Inflammatory macrophage treated with lipopolysaccharide for 4 hours (primary cell): ENCODE measurements at regions not wholly inside any gene's neighbourhood (a gene's known extent, or its start where the extent isn't known, plus 50 kb on each side); places are given as distances from the start of the nearest gene placed in this dataset.

Source experiments
- DNase-seq: peaks from one replicate; pipeline ENCODE4 v3.0.0-alpha.2; 2020

- DNase-seq: no peak
Observed at GRCh38 chr5:67490543-67491321, 294.1 kb upstream of the CD180 start.

GRCh38 chr5:67488885-67489284 lies 292.3 kb upstream of the CD180 start:
- no peak for DNase-seq

- no peak for DNase-seq
Observed at GRCh38 chr5:67487862-67488261, 291.3 kb upstream of the CD180 start.

GRCh38 chr5:67483453-67484030 lies 286.9 kb upstream of the CD180 start:
- no peak for DNase-seq

GRCh38 chr5:67481362-67481761 lies 284.8 kb upstream of the CD180 start:
- no peak for DNase-seq

GRCh38 chr5:67478337-67478736 lies 281.7 kb upstream of the CD180 start:
- no peak for DNase-seq

GRCh38 chr5:67476995-67477394 lies 280.4 kb upstream of the CD180 start:
- DNase-seq: no peak

- DNase-seq: no peak
Observed at GRCh38 chr5:67476531-67476930, 279.9 kb upstream of the CD180 start.

- no peak for DNase-seq
Observed at GRCh38 chr5:67475489-67475888, 278.9 kb upstream of the CD180 start.

- no peak for DNase-seq
Observed at GRCh38 chr5:67474597-67475238, 278.1 kb upstream of the CD180 start.

GRCh38 chr5:67467110-67467509 lies 270.5 kb upstream of the CD180 start:
- DNase-seq: no peak

GRCh38 chr5:67465537-67466207 lies 269.1 kb upstream of the CD180 start:
- no peak for DNase-seq

- DNase-seq: no peak
Observed at GRCh38 chr5:67462147-67462546, 265.5 kb upstream of the CD180 start.

GRCh38 chr5:67459253-67459652 lies 262.7 kb upstream of the CD180 start:
- no peak for DNase-seq

GRCh38 chr5:67455970-67456369 lies 259.4 kb upstream of the CD180 start:
- DNase-seq: no peak

GRCh38 chr5:67454957-67455561 lies 258.5 kb upstream of the CD180 start:
- no peak for DNase-seq

- no peak for DNase-seq
Observed at GRCh38 chr5:67453111-67453905, 256.7 kb upstream of the CD180 start.

GRCh38 chr5:67451640-67452279 lies 255.2 kb upstream of the CD180 start:
- no peak for DNase-seq

GRCh38 chr5:67447732-67448131 lies 251.1 kb upstream of the CD180 start:
- no peak for DNase-seq

GRCh38 chr5:67437905-67438845 lies 241.6 kb upstream of the CD180 start:
- DNase-seq: no peak

- DNase-seq: no peak
Observed at GRCh38 chr5:67435032-67435431, 238.4 kb upstream of the CD180 start.
